HG03469 (cell line): ENCODE measurements at regions not wholly inside any gene's neighbourhood (a gene's known extent, or its start where the extent isn't known, plus 50 kb on each side); places are given as distances from the start of the nearest gene placed in this dataset.

Experiments used
- ATAC-seq: cut with Tn5 transposase; IDR thresholded peaks from one replicate; pipeline ENCODE4 v1.9.1; 2021; ENCODE audit warnings: mild to moderate bottlenecking, moderate library complexity, moderate number of reproducible peaks; ENCODE audit not compliant: unreplicated experiment

GRCh38 chr4:3343358-3343757 is 50.5 kb downstream of the RGS12 start:
- no peak for ATAC-seq

GRCh38 chr4:3344104-3344503 is 51.3 kb downstream of the RGS12 start:
- ATAC-seq: no peak

- no peak for ATAC-seq
These were observed 51.8 kb downstream of the RGS12 start for GRCh38 chr4:3344596-3344995.

GRCh38 chr4:3345384-3345783 is 52.6 kb downstream of the RGS12 start:
- no peak for ATAC-seq

DNA sequence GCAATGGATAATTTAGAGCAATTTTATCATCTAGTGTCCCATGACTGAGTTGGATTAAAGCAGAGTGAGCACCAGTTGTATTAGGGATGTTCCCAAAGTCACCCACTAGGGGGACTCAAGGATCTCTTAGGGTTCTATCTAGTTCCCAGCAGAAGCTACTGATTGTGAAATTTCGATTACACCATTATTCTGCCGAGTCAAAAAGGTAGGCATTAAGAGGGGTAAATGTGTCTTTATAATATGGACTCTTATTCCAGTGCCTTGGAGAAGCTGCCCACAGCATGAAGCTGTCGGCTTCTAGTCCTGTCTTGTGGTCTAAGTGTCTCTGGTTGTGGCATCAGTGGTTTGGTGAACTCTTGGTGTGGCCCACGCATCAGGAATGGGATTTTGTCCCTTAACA is 53.3 kb downstream of the RGS12 start:
- ATAC-seq: no peak

DNA sequence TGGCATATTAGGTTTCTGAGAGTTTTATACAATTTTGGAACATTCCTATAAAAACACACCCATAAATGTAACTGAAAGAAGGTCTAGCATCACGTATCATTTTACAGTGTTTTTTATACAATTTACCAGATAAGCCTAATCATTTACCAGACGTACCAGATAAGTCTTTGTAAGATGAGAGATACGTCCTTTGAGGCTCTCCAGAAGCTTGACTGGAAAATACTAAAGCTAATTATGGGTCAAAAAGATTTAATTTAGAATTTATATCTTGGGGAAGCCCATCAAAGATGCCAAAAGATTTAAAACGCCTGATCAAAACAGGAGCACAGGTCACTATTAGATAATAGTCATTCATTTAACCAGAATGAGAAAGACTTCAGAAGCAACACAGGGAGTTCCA is 55.0 kb downstream of the RGS12 start:
- no peak for ATAC-seq

- no peak for ATAC-seq
These were observed 55.8 kb downstream of the RGS12 start for GRCh38 chr4:3348621-3349020.

GRCh38 chr4:3349116-3349515 is 56.3 kb downstream of the RGS12 start:
- no peak for ATAC-seq

DNA sequence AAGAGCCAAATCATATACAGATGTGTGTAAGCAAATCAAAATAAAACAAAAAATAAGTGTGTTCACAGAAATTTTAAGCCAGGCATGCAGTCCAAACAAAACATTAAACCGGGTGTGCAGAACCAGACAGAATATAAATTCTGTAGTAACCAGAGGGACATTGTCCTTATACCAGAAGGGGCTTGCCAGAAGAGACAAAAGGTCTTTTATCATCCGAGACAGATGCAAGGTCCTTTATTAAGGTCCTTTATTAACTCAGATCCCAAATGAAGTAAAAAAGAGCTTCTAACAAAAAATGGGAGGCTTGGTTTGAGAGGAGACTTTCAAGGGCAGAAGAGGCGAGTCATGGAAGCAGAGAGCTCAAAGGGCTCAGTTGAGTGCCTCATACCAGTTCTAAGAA is 59.2 kb downstream of the RGS12 start:
- no peak for ATAC-seq

DNA sequence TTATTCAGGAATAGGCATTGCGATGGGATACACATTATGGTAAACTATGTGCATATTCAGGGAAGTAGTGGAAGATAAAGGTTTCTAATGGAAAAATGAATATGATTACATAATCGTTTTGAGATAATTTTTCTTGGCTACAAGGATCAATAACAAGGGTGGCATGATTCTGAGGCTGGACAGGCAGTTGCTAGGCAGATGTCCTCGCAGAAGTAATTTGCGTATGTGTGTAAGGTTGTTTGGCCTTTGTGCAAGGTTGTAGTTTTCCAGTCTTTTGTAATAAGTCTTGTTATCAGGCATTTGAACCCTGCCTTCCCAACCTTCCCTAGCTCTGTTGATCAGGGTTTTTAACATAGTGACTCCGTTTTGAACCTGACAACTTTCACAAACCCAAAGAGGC is 59.7 kb downstream of the RGS12 start:
- ATAC-seq: no peak

- ATAC-seq: no peak
These were observed 60.2 kb downstream of the RGS12 start for GRCh38 chr4:3352941-3353594.

- no peak for ATAC-seq
These were observed 61.1 kb downstream of the RGS12 start for GRCh38 chr4:3353752-3354454.

DNA sequence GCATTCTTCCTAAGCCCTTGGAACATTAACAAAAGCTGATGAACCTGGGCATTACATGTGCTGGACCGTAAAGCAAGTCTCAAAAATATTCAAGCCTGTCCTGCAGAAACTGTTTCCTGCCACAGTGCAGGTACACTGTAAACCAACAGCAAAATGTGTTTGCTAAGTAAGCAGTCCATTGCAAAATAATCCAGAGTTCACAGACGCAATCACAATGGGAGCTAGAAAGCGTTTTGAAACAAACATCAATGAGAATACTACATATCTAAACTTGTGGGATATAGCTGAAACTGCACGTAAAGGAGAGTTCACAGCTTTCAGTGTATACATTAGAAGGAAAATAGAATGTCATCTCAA is 61.6 kb downstream of the RGS12 start:
- ATAC-seq: no peak

DNA sequence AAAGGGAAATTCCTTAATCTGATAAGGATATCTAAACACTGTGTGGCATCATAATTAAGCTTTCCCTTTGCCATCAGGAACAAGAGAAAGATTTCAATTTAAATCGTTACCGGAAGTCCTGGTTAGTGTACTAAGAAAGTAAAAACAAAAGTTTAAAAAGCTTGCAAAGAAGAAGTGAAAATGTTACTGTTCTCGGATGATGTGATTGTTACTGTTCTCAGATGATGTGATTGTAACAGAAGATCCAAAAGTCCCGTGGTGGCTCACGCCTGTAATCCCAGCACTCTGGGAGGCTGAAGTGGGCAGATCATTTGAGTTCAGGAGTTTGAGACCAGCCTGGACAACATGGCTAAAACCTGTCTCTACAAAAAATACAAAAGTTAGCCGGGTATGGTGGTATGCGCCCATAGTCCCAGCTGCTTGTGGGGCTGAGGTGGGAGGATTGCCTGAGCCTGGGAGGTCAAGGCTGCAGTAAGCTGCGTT is 62.5 kb downstream of the RGS12 start:
- ATAC-seq: peak; percentile 56

DNA sequence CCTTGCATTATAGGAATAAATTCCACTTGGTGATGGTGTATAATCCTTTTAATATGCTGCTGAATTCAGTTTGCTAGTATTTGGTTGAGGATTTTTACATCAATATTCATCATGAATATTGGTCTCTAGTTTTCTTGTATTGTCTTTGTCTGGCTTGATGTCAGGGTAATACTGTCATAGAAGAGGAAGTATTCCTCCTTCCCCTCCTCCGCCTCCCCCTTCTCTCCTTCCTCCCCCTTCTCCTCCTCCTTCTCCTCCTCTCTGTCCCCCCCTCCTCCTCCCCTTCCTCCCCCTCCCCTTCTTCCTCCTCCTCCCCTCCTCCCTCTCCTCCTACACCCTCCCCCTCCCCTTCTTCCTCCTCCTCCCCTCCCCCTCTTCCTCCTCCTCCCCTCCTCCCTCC is 65.8 kb downstream of the RGS12 start:
- ATAC-seq: no peak

GRCh38 chr4:3360777-3361176 is 68.0 kb downstream of the RGS12 start:
- ATAC-seq: no peak

- ATAC-seq: no peak
These were observed 68.6 kb downstream of the RGS12 start for GRCh38 chr4:3361406-3361805.

DNA sequence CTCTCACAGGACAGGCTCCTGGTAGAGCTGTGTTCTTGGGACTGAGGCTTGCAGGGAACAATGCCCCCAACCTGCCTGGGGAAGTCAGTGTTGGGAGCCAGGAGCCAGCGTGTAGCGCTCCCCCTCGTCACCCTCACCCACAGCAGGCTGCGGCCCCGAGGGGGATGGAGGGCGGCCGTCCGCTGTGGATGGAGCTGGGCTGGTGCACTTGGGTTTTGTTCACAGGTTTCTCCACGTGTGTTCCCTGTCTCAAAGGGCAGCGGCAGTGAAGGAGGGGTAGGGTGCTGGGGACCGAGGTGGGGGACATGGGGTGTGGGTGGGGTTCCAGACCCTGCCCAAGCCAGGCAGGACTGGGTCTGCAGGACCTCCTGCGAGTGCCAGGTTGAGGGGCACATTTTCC is 69.1 kb downstream of the RGS12 start:
- ATAC-seq: no peak

- ATAC-seq: no peak
These were observed 69.8 kb downstream of the RGS12 start for GRCh38 chr4:3362431-3363287.

DNA sequence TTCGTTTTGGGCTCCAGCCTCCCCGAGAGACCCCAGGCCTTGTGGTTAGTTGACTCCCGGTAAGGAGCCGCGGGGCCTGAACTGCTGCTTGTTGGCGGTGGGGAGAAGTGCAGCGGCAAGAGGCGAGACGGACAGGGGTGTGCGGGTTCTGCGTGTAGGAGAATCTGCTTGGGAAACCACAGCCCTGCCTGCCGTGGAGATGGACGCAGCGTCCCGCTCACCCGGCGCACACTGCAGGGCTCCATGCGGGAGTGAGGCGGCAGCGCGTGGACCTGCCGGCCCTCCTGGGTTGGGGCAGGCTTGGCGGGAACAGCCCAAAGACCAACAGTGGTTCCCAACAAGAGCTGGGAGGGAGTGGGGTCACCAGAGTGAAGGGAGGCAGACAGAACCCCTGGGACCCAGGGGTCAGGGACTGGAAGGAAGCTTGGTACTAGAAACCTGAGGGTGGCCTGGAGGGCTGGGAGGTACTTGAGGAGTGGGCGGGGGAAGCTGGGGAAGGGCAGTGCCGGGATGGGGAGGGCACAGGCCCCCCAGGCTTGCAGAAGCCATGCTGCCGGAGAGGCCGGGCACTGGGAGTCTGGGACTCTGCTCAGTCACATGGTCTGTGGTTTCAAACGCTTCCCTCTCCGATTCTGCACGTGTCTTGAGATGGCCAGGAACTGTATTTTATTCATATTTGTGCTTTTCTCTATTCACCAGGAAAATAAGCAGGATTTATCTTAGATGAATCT is 70.8 kb downstream of the RGS12 start:
- no peak for ATAC-seq

GRCh38 chr4:3364199-3364598 is 71.4 kb downstream of the RGS12 start:
- no peak for ATAC-seq
